ENCODE measurements at regions not wholly inside any gene's neighbourhood (a gene's known extent, or its start where the extent isn't known, plus 50 kb on each side); places are given as distances from the start of the nearest gene placed in this dataset.

DNA sequence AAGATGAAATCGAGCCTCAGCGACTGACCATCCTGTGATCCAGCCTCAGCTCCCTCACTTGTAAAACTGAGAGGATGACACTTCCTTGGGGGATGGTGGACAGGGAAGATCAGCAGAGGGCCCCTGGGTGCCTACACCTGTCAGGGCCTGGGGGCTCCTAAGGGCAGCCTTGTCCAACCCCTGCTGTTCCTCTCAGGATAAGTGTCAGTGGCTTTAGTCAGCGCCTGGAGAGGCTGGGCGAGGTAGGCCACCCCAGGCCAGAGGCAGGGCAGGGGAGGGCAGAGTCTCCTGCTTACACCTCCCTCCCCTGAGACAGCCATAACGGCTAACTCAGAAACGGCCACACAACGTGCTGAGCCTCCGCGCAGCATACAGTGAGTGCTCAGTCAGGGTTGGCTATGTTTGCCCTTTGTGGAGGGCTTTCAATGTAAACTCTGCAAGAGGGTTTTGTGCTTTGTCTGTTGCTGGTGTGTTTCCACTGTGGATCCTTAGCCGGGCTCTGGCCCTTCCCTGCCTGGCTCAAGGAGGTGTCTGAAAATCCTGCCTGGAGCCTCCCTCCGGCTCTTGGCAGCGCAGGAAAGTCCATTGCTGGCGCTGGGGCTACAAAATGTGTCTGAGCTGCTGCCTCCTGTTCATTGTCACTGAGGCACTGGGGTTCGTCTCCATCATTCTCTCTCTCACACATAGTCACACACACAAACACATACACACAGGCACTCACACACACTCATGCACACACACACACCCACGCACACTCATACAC lies 588.4 kb downstream of the PTPRU start:
- Histone ChIP-seq H3K4me1 (ENCODE audit: low read depth) (no peaks in the 10 kb centered on the region), H3K36me3 (ENCODE audit: low read depth) (no peaks in the 10 kb centered on the region), H3K4me3 (no peak overlapping the region), H3K9me3 (no peaks in the 10 kb centered on the region)
- intact Hi-C loops (cut with DNase I, micrococcal nuclease) = no loop called here
- ATAC-seq (no peak), DNase-seq (no peak)
- TF ChIP-seq, protein P1, sequence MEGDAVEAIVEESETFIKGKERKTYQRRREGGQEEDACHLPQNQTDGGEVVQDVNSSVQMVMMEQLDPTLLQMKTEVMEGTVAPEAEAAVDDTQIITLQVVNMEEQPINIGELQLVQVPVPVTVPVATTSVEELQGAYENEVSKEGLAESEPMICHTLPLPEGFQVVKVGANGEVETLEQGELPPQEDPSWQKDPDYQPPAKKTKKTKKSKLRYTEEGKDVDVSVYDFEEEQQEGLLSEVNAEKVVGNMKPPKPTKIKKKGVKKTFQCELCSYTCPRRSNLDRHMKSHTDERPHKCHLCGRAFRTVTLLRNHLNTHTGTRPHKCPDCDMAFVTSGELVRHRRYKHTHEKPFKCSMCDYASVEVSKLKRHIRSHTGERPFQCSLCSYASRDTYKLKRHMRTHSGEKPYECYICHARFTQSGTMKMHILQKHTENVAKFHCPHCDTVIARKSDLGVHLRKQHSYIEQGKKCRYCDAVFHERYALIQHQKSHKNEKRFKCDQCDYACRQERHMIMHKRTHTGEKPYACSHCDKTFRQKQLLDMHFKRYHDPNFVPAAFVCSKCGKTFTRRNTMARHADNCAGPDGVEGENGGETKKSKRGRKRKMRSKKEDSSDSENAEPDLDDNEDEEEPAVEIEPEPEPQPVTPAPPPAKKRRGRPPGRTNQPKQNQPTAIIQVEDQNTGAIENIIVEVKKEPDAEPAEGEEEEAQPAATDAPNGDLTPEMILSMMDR (IDR thresholded peaks at IDR 0.05) = no peak

DNA sequence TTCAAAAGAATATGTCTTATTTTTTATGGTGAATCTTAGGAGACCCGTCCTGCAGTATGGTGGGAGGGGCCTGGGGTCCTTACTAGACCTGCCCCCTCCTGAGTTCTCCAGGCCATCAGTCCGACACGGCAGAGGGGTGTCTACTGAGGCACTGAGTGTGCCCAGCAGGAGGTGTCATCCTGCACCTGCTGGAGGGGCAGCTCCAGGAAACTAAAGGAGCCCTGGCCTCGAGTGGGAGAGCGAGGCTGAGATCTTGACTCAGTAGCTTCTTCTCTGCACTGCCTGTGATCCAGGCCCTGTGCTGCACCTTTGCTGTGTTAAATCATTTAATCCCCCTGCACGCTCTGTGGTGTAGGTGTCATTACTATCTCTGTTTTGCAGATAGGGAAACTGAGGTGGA lies 587.7 kb downstream of the PTPRU start:
- Histone ChIP-seq H3K4me3 (no peak overlapping the region), H3K36me3 (ENCODE audit: low read depth) (no peaks in the 10 kb centered on the region), H3K9me3 (no peaks in the 10 kb centered on the region), H3K4me1 (ENCODE audit: low read depth) (no peaks in the 10 kb centered on the region)
- no peak for ATAC-seq
- intact Hi-C loops (cut with DNase I, micrococcal nuclease) = no loop called here
- DNase-seq = no peak
- TF ChIP-seq, protein P1 (IDR thresholded peaks at IDR 0.05) = no peak

DNA sequence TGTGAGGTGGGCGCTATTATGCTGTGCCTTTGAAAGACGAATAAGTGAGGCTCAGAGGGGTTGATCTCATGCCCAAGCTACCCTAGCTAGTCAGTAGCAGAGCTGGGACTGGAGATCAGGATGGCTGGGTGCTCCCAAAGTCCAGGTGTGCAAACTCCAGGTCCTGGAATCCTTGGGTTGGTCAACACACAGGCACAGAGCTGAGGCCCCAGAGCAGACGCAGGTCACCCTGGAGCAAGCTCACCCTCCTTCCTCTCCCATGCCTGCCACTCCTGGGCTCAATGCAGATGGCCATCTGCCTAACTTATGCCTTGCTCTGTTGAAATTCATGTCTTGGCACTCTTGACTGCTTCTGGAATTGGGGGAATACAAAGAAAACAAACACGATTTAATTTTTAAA lies 587.2 kb downstream of the PTPRU start:
- DNase-seq (no peak), ATAC-seq (no peak)
- Histone ChIP-seq H3K4me3 (no peak overlapping the region), H3K4me1 (ENCODE audit: low read depth) (no peaks in the 10 kb centered on the region), H3K36me3 (ENCODE audit: low read depth) (no peaks in the 10 kb centered on the region), H3K9me3 (no peaks in the 10 kb centered on the region)
- TF ChIP-seq, protein P1 (IDR thresholded peaks at IDR 0.05) = no peak
- intact Hi-C loops (cut with DNase I, micrococcal nuclease) = no loop called here

DNA sequence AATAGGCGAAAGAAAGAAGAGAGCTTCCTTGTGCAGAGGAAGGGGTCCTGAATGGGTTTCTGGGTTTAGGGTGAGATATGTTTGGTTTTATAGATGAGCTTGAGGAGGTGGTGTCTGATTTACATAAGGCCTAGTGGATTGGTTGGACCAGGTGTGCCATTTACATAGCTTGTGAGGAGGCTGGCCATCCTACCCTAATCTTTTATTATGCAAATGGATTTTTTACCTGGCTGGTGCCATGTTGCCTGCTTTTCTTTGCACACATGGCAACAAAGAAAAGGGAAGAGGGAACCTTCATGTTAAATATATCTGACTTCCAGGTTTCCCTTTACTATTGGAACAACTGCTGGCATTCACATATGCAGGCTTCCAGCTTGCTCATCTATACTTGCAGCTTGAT lies 585.3 kb downstream of the PTPRU start:
- intact Hi-C loops (cut with DNase I, micrococcal nuclease) = no loop called here
- TF ChIP-seq, protein P1 (IDR thresholded peaks at IDR 0.05) = no peak
- H3K4me3 ChIP-seq = no peak overlapping the region
- H3K4me1 ChIP-seq (ENCODE audit: low read depth) = no peaks in the 10 kb centered on the region
- no peak for ATAC-seq
- no peaks in the 10 kb centered on the region for H3K36me3 ChIP-seq (ENCODE audit: low read depth)
- H3K9me3 ChIP-seq = no peaks in the 10 kb centered on the region
- DNase-seq = no peak

DNA sequence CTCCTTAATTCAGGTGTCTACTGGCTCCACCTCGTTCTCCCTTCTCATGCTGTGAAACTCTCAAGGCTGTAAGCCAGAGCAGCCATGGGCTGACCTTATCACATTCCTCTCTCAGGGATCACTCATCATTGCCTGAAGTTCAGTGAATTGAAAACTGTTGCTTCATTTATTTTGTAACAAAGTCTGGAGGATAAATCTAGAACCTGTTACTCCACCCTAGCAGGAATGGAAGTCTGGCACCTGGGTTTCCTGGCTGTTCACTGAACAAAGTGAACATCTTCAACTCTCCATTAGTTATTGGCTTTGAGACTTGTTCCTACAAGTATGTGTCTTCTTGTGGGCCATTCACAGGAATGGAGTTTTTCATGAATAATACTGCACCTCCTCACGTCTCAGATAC lies 584.1 kb downstream of the PTPRU start:
- no peak for DNase-seq
- Histone ChIP-seq H3K4me3 (no peak overlapping the region), H3K9me3 (no peaks in the 10 kb centered on the region)

More for the DNA sequence above, 584.1 kb downstream of the PTPRU start:
- TF ChIP-seq, protein P1 (IDR thresholded peaks at IDR 0.05) = no peak
- Histone ChIP-seq H3K36me3 (ENCODE audit: low read depth) (no peaks in the 10 kb centered on the region), H3K4me1 (ENCODE audit: low read depth) (no peaks in the 10 kb centered on the region)
- intact Hi-C loops (cut with DNase I, micrococcal nuclease) = no loop called here
- ATAC-seq = no peak

All from mucosa of descending colon (tissue), 3 donors.